A549 (cell line): ENCODE measurements at regions not wholly inside any gene's neighbourhood (a gene's known extent, or its start where the extent isn't known, plus 50 kb on each side); places are given as distances from the start of the nearest gene placed in this dataset.

Experiments used
- ATAC-seq, 2 experiments: fragments of 200-7000 bp in 1 of 2; fragments of >200 bp in 1 of 2; cut with Nextera tagmentation in 1 of 2; cut with Tn5 transposase in 1 of 2; 3 replicates each; pipeline versions ENCODE4 v1.8.0 to v1.9.1; 2018 to 2020; ENCODE audit warnings: mild to moderate bottlenecking in 1 of 2, moderate library complexity in 1 of 2
- CTCF ChIA-PET: fragments of 300-600 bp; sonication (Branson Sonifier 250); formaldehyde crosslinking; extraction: SDS; loops from one replicate; lab custom pipeline; 2021; ENCODE audit warnings: antibody characterized with exemption, inconsistent platforms; lab: Yijun Ruan, JAX
- POLR2A ChIA-PET: fragments of 350-600 bp; formaldehyde crosslinking; extraction: SDS; loops from one replicate; lab custom pipeline; 2021; ENCODE audit warnings: antibody characterized with exemption, inconsistent platforms; lab: Yijun Ruan, JAX
- DNase-seq, 2 experiments: peaks; one replicate each; pipeline versions ENCODE4 v3.0.0 to v3.0.0-alpha.2; 2011 to 2016; ENCODE audit warnings: low read depth in 1 of 2, low spot score in 1 of 2
- FAIRE-seq: peaks from 2 replicates; lab custom pipeline; 2011; peaks lifted over from hg19 to GRCh38; lab: Jason Lieb, UNC
- H3K27ac ChIP-seq, 2 experiments: fragments of >200 bp; sonication (Bioruptor Twin); formaldehyde crosslinking; 3 replicates each; pipeline ENCODE4 v1.5.1; 2016 to 2017
- H3K4me1 ChIP-seq: fragments of >200 bp; sonication (Bioruptor Twin); formaldehyde crosslinking; 3 replicates; pipeline ENCODE4 v1.6.1; 2016
- H3K4me2 ChIP-seq: fragments of >200 bp; sonication (Bioruptor Twin); formaldehyde crosslinking; 3 replicates; pipeline ENCODE4 v1.6.1; 2016
- H3K4me3 ChIP-seq: fragments of >200 bp; sonication (Bioruptor Twin); formaldehyde crosslinking; 3 replicates; pipeline ENCODE4 v1.5.1; 2016
- H3K9me3 ChIP-seq: fragments of >200 bp; sonication (Bioruptor Twin); formaldehyde crosslinking; 3 replicates; pipeline ENCODE4 v1.6.1; 2016
- CBX2 ChIP-seq: fragments of 200-600 bp; sonication (generic); IDR thresholded peaks from 2 replicates; pipeline ENCODE4 v1.6.1; 2016; ENCODE audit warnings: low read depth, mild to moderate bottlenecking, borderline replicate concordance
- CHD4 ChIP-seq: fragments of 200-600 bp; sonication (generic); IDR thresholded peaks from 2 replicates; pipeline ENCODE4 v1.6.1; 2016; ENCODE audit warnings: antibody characterized with exemption, mild to moderate bottlenecking, borderline replicate concordance
- EHF ChIP-seq: fragments of 250-450 bp; sonication (Bioruptor Pico); IDR thresholded peaks from 2 replicates; pipeline ENCODE4 v1.5.0; 2020; ENCODE audit warnings: mild to moderate bottlenecking
- ELK1 ChIP-seq: fragments of 150-350 bp; IDR thresholded peaks from 2 replicates; pipeline ENCODE4 v1.6.1; 2014; ENCODE audit warnings: low read depth, mild to moderate bottlenecking, low read length
- KDM5A ChIP-seq: fragments of 200-600 bp; sonication (generic); IDR thresholded peaks from 2 replicates; pipeline ENCODE4 v1.6.1; 2016; ENCODE audit warnings: antibody characterized with exemption, mild to moderate bottlenecking
- MAX ChIP-seq: IDR thresholded peaks from 2 replicates; pipeline ENCODE4 v1.6.1; 2012
- MAZ ChIP-seq: fragments of 150-350 bp; IDR thresholded peaks from 2 replicates; pipeline ENCODE4 v1.6.1; 2014; ENCODE audit warnings: antibody characterized with exemption, low read depth, low read length, borderline replicate concordance
- POLR2A ChIP-seq: IDR thresholded peaks from 2 replicates; pipeline ENCODE4 v1.6.1; 2012; ENCODE audit warnings: mild to moderate bottlenecking, low read length
- RAD21 ChIP-seq, 2 experiments: fragments of >200 bp in 1 of 2; sonication (Bioruptor Twin) in 1 of 2; formaldehyde crosslinking in 1 of 2; IDR thresholded peaks in 1 of 2; conservative IDR thresholded peaks in 1 of 2; 2 replicates in 1 of 2; 3 replicates in 1 of 2; pipeline ENCODE4 v1.6.1; 2012 to 2018; ENCODE audit warnings: inconsistent platforms in 1 of 2
- REST ChIP-seq: fragments of 200-600 bp; sonication (generic); IDR thresholded peaks from 2 replicates; pipeline ENCODE4 v1.6.1; 2016; ENCODE audit warnings: antibody characterized with exemption, mild to moderate bottlenecking, moderate library complexity
- USF2 ChIP-seq: fragments of 450-650 bp; IDR thresholded peaks from 2 replicates; pipeline ENCODE4 v1.6.1; 2014; ENCODE audit warnings: antibody characterized with exemption
- ZC3H11A ChIP-seq: fragments of 450-650 bp; IDR thresholded peaks from 2 replicates; pipeline ENCODE4 v1.6.1; 2014; ENCODE audit warnings: antibody characterized with exemption, mild to moderate bottlenecking
- ZFP36 ChIP-seq: fragments of 450-650 bp; IDR thresholded peaks from 2 replicates; pipeline ENCODE4 v1.6.1; 2014; ENCODE audit warnings: borderline replicate concordance; ENCODE audit not compliant: partially characterized antibody
- ZNF302 ChIP-seq: fragments of 250-450 bp; sonication (Bioruptor Pico); IDR thresholded peaks from 2 replicates; pipeline ENCODE4 v1.9.0; 2021; ENCODE audit warnings: inconsistent platforms, mild to moderate bottlenecking, moderate library complexity
- WGBS: methylation state at CpG from one replicate; pipeline ENCODE4 v1.1.6; 2017; ENCODE audit errors: missing lambda C conversion rate; 5-methylcytosine and 5-hydroxymethylcytosine counted together

GRCh38 chr9:113692256-113692655 lies 183.9 kb upstream of the ZNF618 start:
- H3K9me3 ChIP-seq: peaks cover 17% of the 10 kb centered on the region
- DNase-seq: no peak
- no peak overlapping the region for H3K4me3 ChIP-seq
- 70% methylated on average over 2 of the region's 2 CpGs for WGBS
- H3K27ac ChIP-seq: no peak overlapping the region
- ChIA-PET POLR2A (no interaction called here), CTCF (interaction anchor here (0.9 to 1.9 kb wide), 2 partner anchors 10 to 34 kb away, joined by 3 to 10 read pairs; no protein-coding TSS in a partner anchor)
- TF ChIP-seq REST (no peak), ELK1 (no peak), ZC3H11A (no peak), RAD21 (conservative IDR thresholded peaks at IDR 0.05 in 1 of 2, IDR thresholded peaks at IDR 0.05 in 1 of 2) (no peak), POLR2A (no peak), MAX (no peak), ZNF302 (no peak), ZFP36 (no peak), EHF (CRISPR knock-in tag) (no peak)
- no peaks in the 10 kb centered on the region for H3K4me1 ChIP-seq
- no peak for ATAC-seq
- no peak overlapping the region for H3K4me2 ChIP-seq
- no peak for FAIRE-seq

GRCh38 chr9:113694912-113695311 lies 181.2 kb upstream of the ZNF618 start:
- no peak for FAIRE-seq
- no peak overlapping the region for H3K4me2 ChIP-seq
- H3K9me3 ChIP-seq: peaks cover 17% of the 10 kb centered on the region
- CTCF ChIA-PET: interaction anchor here (0.8 to 3.1 kb wide), 4 partner anchors 9 to 42 kb away, joined by 3 to 19 read pairs (median 3); no protein-coding TSS in a partner anchor
- no peak for DNase-seq
- no peak overlapping the region for H3K4me3 ChIP-seq
- 35% methylated on average over 4 of the region's 4 CpGs for WGBS
- H3K4me1 ChIP-seq: no peaks in the 10 kb centered on the region
- TF ChIP-seq ZFP36 (no peak), KDM5A (no peak), CBX2 (no peak), CHD4 (no peak), USF2 (no peak), MAZ (no peak), REST (no peak)
- TF ChIP-seq, all 56 proteins: peak for 0
- no peak overlapping the region for H3K27ac ChIP-seq
- POLR2A ChIA-PET: no interaction called here
- no peak for ATAC-seq
